ENCODE measurements at regions not wholly inside any gene's neighbourhood (a gene's known extent, or its start where the extent isn't known, plus 50 kb on each side); places are given as distances from the start of the nearest gene placed in this dataset.

DNA sequence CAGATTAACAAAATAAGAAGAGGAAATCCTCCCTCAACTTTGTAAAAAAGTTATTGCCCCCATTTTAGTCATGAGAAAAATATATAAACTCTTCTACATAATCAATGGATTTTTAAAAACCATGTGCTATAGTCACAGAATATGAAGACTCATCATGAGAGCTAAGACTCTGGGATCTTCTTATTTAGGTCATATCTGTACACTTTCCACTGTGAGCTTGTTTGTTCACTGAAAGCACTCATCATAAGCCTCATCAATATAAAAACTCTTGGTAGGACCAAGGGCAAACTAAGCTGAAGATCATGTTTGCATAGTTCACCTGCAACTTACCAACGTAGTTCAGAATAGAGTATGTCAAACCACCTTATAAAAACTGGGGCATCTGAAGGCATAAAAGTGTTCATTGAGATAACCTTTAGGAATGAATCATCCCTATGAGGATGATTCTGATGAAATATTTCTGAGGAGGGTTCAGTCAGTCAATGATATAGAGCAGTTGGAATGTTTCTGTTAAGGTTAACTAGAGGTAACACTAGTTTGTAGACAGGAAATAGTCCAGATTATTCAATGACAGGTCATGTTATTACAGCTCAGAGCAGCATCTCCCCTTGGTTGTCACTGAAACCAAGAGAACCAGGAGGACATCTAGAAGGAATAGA lies 289.9 kb upstream of the SMC2 start:
- Histone ChIP-seq H3K4me2 (ENCODE audit: low read length) (no peak overlapping the region), H3K27ac (ENCODE audit: low read depth, low read length, poor library complexity, severe bottlenecking) (no peak overlapping the region), H3K9me2 (ENCODE audit: low read depth, low read length) (no peaks in the 10 kb centered on the region), H3K4me1 (ENCODE audit: insufficient read depth, low read length, severe bottlenecking) (no peaks in the 10 kb centered on the region), H3K9me3 (ENCODE audit: low read length) (no peaks in the 10 kb centered on the region), H2AFZ (ENCODE audit: low read length) (no peak overlapping the region), H3K36me3 (ENCODE audit: insufficient read depth, low read length) (no peaks in the 10 kb centered on the region), H3F3A (ENCODE audit: insufficient read depth, low read length) (no peaks in the 10 kb centered on the region), H3K4me3 (ENCODE audit: low read depth, low read length, poor library complexity, severe bottlenecking) (no peak overlapping the region), H3K27me3 (ENCODE audit: insufficient read depth, low read length) (no peaks in the 10 kb centered on the region), H3K9ac (ENCODE audit: low read length) (no peak overlapping the region), H4K20me1 (ENCODE audit: insufficient read depth, low read length) (no peaks in the 10 kb centered on the region), H3K79me2 (ENCODE audit: insufficient read depth, low read length) (no peaks in the 10 kb centered on the region)
- TF ChIP-seq CTCF (IDR thresholded peaks at IDR 0.05; ENCODE audit: low read length) (no peak), EZH2 (IDR thresholded peaks at IDR 0.05; ENCODE audit: borderline replicate concordance, low read length) (no peak)

DNA sequence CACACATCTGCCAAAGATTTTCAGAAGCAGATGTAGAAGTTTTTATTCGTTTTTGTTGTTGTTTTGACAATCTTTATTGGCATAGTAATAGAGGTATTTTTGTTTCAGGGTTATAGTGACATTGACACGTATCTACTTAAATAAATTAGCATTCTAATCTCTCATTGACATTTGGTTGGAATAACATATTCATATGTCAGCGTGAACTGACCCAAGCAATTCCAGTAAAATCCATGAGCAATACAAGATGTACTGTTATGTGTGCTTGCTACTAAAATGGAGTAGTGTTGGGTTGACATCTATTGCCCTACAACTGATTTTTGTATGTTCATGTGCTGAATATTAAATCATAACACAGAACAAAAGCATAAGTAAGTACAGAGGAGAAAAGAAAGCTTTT lies 284.4 kb upstream of the SMC2 start:
- Histone ChIP-seq H3K9ac (ENCODE audit: low read length) (no peak overlapping the region), H3K4me1 (ENCODE audit: insufficient read depth, low read length, severe bottlenecking) (no peaks in the 10 kb centered on the region), H3K27me3 (ENCODE audit: insufficient read depth, low read length) (no peaks in the 10 kb centered on the region), H3K4me3 (ENCODE audit: low read depth, low read length, poor library complexity, severe bottlenecking) (no peak overlapping the region), H3K9me2 (ENCODE audit: low read depth, low read length) (no peaks in the 10 kb centered on the region), H3K27ac (ENCODE audit: low read depth, low read length, poor library complexity, severe bottlenecking) (no peak overlapping the region), H3K4me2 (ENCODE audit: low read length) (no peak overlapping the region), H4K20me1 (ENCODE audit: insufficient read depth, low read length) (no peaks in the 10 kb centered on the region), H3K9me3 (ENCODE audit: low read length) (no peaks in the 10 kb centered on the region), H2AFZ (ENCODE audit: low read length) (no peak overlapping the region), H3F3A (ENCODE audit: insufficient read depth, low read length) (no peaks in the 10 kb centered on the region), H3K79me2 (ENCODE audit: insufficient read depth, low read length) (no peaks in the 10 kb centered on the region), H3K36me3 (ENCODE audit: insufficient read depth, low read length) (no peaks in the 10 kb centered on the region)
- TF ChIP-seq EZH2 (IDR thresholded peaks at IDR 0.05; ENCODE audit: borderline replicate concordance, low read length), result no peak
- no peak for TF ChIP-seq CTCF (IDR thresholded peaks at IDR 0.05; ENCODE audit: low read length)

DNA sequence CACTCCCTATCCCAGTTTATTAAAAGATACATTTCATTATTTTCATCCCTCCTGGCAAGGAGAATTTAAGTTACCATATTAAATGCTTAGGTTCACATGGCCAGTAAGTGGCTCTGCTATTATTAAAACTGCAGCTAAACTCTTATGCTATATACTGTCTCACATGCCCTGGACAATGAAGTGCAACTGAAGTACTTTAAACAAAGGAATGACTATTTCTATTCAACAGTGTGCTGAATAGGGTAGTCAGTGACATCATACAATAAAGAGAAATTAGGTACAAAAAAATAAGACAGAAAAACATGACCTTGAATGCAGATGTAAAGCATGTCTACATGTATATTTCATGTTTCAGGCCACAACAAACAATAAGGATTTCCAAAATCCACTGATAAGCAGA lies 282.6 kb upstream of the SMC2 start:
- Histone ChIP-seq H3K79me2 (ENCODE audit: insufficient read depth, low read length) (no peaks in the 10 kb centered on the region), H3K27me3 (ENCODE audit: insufficient read depth, low read length) (no peaks in the 10 kb centered on the region), H3F3A (ENCODE audit: insufficient read depth, low read length) (no peaks in the 10 kb centered on the region), H3K9me2 (ENCODE audit: low read depth, low read length) (no peaks in the 10 kb centered on the region), H4K20me1 (ENCODE audit: insufficient read depth, low read length) (no peaks in the 10 kb centered on the region), H3K36me3 (ENCODE audit: insufficient read depth, low read length) (no peaks in the 10 kb centered on the region), H3K9ac (ENCODE audit: low read length) (no peak overlapping the region), H2AFZ (ENCODE audit: low read length) (no peak overlapping the region), H3K4me2 (ENCODE audit: low read length) (no peak overlapping the region), H3K4me3 (ENCODE audit: low read depth, low read length, poor library complexity, severe bottlenecking) (no peak overlapping the region), H3K4me1 (ENCODE audit: insufficient read depth, low read length, severe bottlenecking) (no peaks in the 10 kb centered on the region), H3K9me3 (ENCODE audit: low read length) (no peaks in the 10 kb centered on the region), H3K27ac (ENCODE audit: low read depth, low read length, poor library complexity, severe bottlenecking) (no peak overlapping the region)
- TF ChIP-seq CTCF (IDR thresholded peaks at IDR 0.05; ENCODE audit: low read length), result no peak
- no peak for TF ChIP-seq EZH2 (IDR thresholded peaks at IDR 0.05; ENCODE audit: borderline replicate concordance, low read length)
